GM23338 (cell line): ENCODE measurements at regions not wholly inside any gene's neighbourhood (a gene's known extent, or its start where the extent isn't known, plus 50 kb on each side); places are given as distances from the start of the nearest gene placed in this dataset.

Experiments used
- ATAC-seq: fragments of 200-7000 bp; cut with Tn5 transposase; 3 replicates; pipeline ENCODE4 v1.9.1; 2020
- DNase-seq: peaks from one replicate; pipeline ENCODE4 v3.0.0-alpha.2; 2015; ENCODE audit warnings: low spot score
- H2AFZ ChIP-seq: fragments of 200-600 bp; sonication (generic); 2 replicates; pipeline ENCODE4 v1.8.0; 2016; ENCODE audit warnings: antibody characterized with exemption, mild to moderate bottlenecking, moderate library complexity
- H3F3A ChIP-seq: fragments of 200-600 bp; sonication (generic); replicated peaks from 2 replicates; pipeline ENCODE4 v1.8.0; 2017; ENCODE audit warnings: antibody characterized with exemption, mixed run types, low read depth
- H3K27ac ChIP-seq: fragments of 200-600 bp; sonication (generic); 2 replicates; pipeline ENCODE4 v1.6.1; 2016; ENCODE audit warnings: low read depth
- H3K27me3 ChIP-seq: fragments of 200-600 bp; sonication (generic); 2 replicates; pipeline ENCODE4 v1.8.0; 2016; ENCODE audit warnings: mild to moderate bottlenecking, mixed run types, moderate library complexity; ENCODE audit not compliant: insufficient read depth
- H3K36me3 ChIP-seq: fragments of 200-600 bp; sonication (generic); 2 replicates; pipeline ENCODE4 v1.8.0; 2016; ENCODE audit warnings: mild to moderate bottlenecking; ENCODE audit not compliant: insufficient read depth
- H3K4me1 ChIP-seq: fragments of 200-600 bp; sonication (generic); 2 replicates; pipeline ENCODE4 v1.8.0; 2016; ENCODE audit warnings: mild to moderate bottlenecking, moderate library complexity; ENCODE audit not compliant: insufficient read depth
- H3K4me2 ChIP-seq: fragments of 200-600 bp; sonication (generic); 2 replicates; pipeline ENCODE4 v1.7.1; 2017; ENCODE audit warnings: mixed run types
- H3K4me3 ChIP-seq: fragments of 200-600 bp; sonication (generic); 2 replicates; pipeline ENCODE4 v1.6.1; 2016; ENCODE audit warnings: mixed run types
- H3K79me2 ChIP-seq: fragments of 200-600 bp; sonication (generic); replicated peaks from 2 replicates; pipeline ENCODE4 v1.8.0; 2017; ENCODE audit warnings: mild to moderate bottlenecking; ENCODE audit not compliant: insufficient read depth
- H3K9me2 ChIP-seq: fragments of 200-600 bp; sonication (generic); 2 replicates; pipeline ENCODE4 v1.8.0; 2017; ENCODE audit not compliant: insufficient read depth
- H4K20me1 ChIP-seq: fragments of 200-600 bp; sonication (generic); replicated peaks from 2 replicates; pipeline ENCODE4 v1.8.0; 2017; ENCODE audit warnings: mild to moderate bottlenecking; ENCODE audit not compliant: insufficient read depth
- H3K27ac Mint-ChIP-seq: 2 replicates; pipeline ENCODE4 v1.8.0; 2020; ENCODE audit warnings: inconsistent platforms, mild to moderate bottlenecking, moderate library complexity, mixed read lengths
- H3K27me3 Mint-ChIP-seq: 3 replicates; pipeline ENCODE4 v1.8.0; 2022; ENCODE audit warnings: low read depth, mild to moderate bottlenecking, moderate library complexity, mixed read lengths, inconsistent platforms; ENCODE audit not compliant: insufficient read depth, poor library complexity
- H3K36me3 Mint-ChIP-seq: 3 replicates; pipeline ENCODE4 v1.8.0; 2021; ENCODE audit warnings: low read depth, mild to moderate bottlenecking, inconsistent platforms, moderate library complexity, mixed read lengths
- H3K4me1 Mint-ChIP-seq: 3 replicates; pipeline ENCODE4 v1.8.0; 2020; ENCODE audit warnings: mild to moderate bottlenecking, inconsistent platforms, mixed read lengths
- H3K4me3 Mint-ChIP-seq: 3 replicates; pipeline ENCODE4 v1.8.0; 2021; ENCODE audit warnings: moderate library complexity, mild to moderate bottlenecking, inconsistent platforms, mixed read lengths
- H3K9me3 Mint-ChIP-seq: 3 replicates; pipeline ENCODE4 v1.8.0; 2020; ENCODE audit warnings: moderate library complexity, mild to moderate bottlenecking, inconsistent platforms, mixed read lengths
- CREB1 ChIP-seq: fragments of 250-450 bp; sonication (Bioruptor Pico); IDR thresholded peaks from 2 replicates; pipeline ENCODE4 v1.5.0; 2020; ENCODE audit warnings: low read depth, mild to moderate bottlenecking, moderate library complexity
- CTCF ChIP-seq, 2 experiments: fragments of 200-600 bp in 1 of 2; sonication (generic) in 1 of 2; conservative IDR thresholded peaks; 2 replicates each; pipeline versions ENCODE4 v1.5.1 to v1.6.1; 2016 to 2017; ENCODE audit warnings: antibody characterized with exemption in 2 of 2, low read depth in 2 of 2, mild to moderate bottlenecking in 2 of 2, moderate library complexity in 1 of 2
- ETS1 ChIP-seq: IDR thresholded peaks from 2 replicates; pipeline ENCODE4 v1.6.1; 2016; ENCODE audit warnings: antibody characterized with exemption
- EZH2 ChIP-seq: fragments of 200-600 bp; sonication (generic); IDR thresholded peaks from one replicate; pipeline ENCODE4 v1.8.0; 2017; ENCODE audit warnings: antibody characterized with exemption, mild to moderate bottlenecking, low read depth; ENCODE audit not compliant: unreplicated experiment
- EZH2phosphoT487 ChIP-seq: fragments of 200-600 bp; sonication (generic); IDR thresholded peaks from one replicate; pipeline ENCODE4 v1.8.1; 2018; ENCODE audit warnings: antibody characterized with exemption; ENCODE audit not compliant: unreplicated experiment
- JUNB ChIP-seq: IDR thresholded peaks from one replicate; pipeline ENCODE4 v1.6.1; 2016; ENCODE audit warnings: antibody characterized with exemption; ENCODE audit not compliant: unreplicated experiment
- NANOG ChIP-seq: IDR thresholded peaks from 2 replicates; pipeline ENCODE4 v1.6.1; 2016; ENCODE audit warnings: antibody characterized with exemption, borderline replicate concordance
- REST ChIP-seq: IDR thresholded peaks from one replicate; pipeline ENCODE4 v1.6.1; 2018; ENCODE audit warnings: antibody characterized with exemption; ENCODE audit not compliant: unreplicated experiment
- ZNF114 ChIP-seq: fragments of 250-450 bp; sonication (Bioruptor Pico); IDR thresholded peaks from 2 replicates; pipeline ENCODE4 v1.5.0; 2020; ENCODE audit warnings: mild to moderate bottlenecking, moderate library complexity
- ZNF462 ChIP-seq: fragments of 250-450 bp; sonication (Bioruptor Pico); IDR thresholded peaks from 2 replicates; pipeline ENCODE4 v1.5.0; 2020; ENCODE audit warnings: mild to moderate bottlenecking, moderate library complexity

GRCh38 chr2:100743741-100744140 is 76.2 kb upstream of the NPAS2 start:
- Histone ChIP-seq H3F3A (no peaks in the 10 kb centered on the region), H4K20me1 (no peaks in the 10 kb centered on the region), H3K9me2 (no peaks in the 10 kb centered on the region; the same call in 1 of the 2 replicates), H3K27me3 (no peaks in the 10 kb centered on the region), H3K36me3 (no peaks in the 10 kb centered on the region), H3K27ac (no peak overlapping the region), H3K4me2 (no peak overlapping the region), H3K4me1 (no peaks in the 10 kb centered on the region), H2AFZ (no peak overlapping the region; the same call in 1 of the 2 replicates), H3K4me3 (no peak overlapping the region), H3K79me2 (no peaks in the 10 kb centered on the region)
- no peak for ATAC-seq
- Mint-ChIP-seq H3K27me3 (no peaks in the 10 kb centered on the region), H3K4me1 (no peaks in the 10 kb centered on the region; the same call in 2 of the 3 replicates), H3K36me3 (no peaks in the 10 kb centered on the region), H3K4me3 (no peak overlapping the region), H3K9me3 (no peaks in the 10 kb centered on the region; the same call in 2 of the 3 replicates), H3K27ac (no peak overlapping the region)
- DNase-seq, result no peak
- TF ChIP-seq NANOG (no peak), CREB1 (CRISPR knock-in tag) (no peak), EZH2phosphoT487 (no peak), ZNF114 (CRISPR knock-in tag) (no peak), REST (no peak), EZH2 (no peak), JUNB (no peak), CTCF (conservative IDR thresholded peaks at IDR 0.05; ENCODE audit: low read depth in 2 of 2) (no peak), ZNF462 (CRISPR knock-in tag) (no peak), ETS1 (no peak)
